Thyroid gland (tissue), 4 donors: ENCODE measurements at regions not wholly inside any gene's neighbourhood (a gene's known extent, or its start where the extent isn't known, plus 50 kb on each side); places are given as distances from the start of the nearest gene placed in this dataset.

Source experiments
- CTCF ChIP-seq, 6 experiments: fragments of 200-600 bp in 3 of 6; fragments of 450-650 bp in 3 of 6; sonication (generic) in 3 of 6; IDR thresholded peaks; one replicate each; pipeline ENCODE4 v1.5.1; 2016 to 2019; ENCODE audit warnings: antibody characterized with exemption in 6 of 6, mild to moderate bottlenecking in 2 of 6, inconsistent platforms in 1 of 6, moderate library complexity in 1 of 6
- POLR2A ChIP-seq, 2 donors: fragments of 450-650 bp; IDR thresholded peaks; one replicate each; pipeline ENCODE4 v1.6.1; 2017; ENCODE audit warnings: antibody characterized with exemption in 2 of 2, mild to moderate bottlenecking in 2 of 2, moderate library complexity in 1 of 2

- TF ChIP-seq CTCF (IDR thresholded peaks at IDR 0.05) (no peak), POLR2A (IDR thresholded peaks at IDR 0.05) (no peak)
Measured at GRCh38 chr3:81199587-81199986, 561.9 kb downstream of the GBE1 start.
